ENCODE measurements at regions not wholly inside any gene's neighbourhood (a gene's known extent, or its start where the extent isn't known, plus 50 kb on each side); places are given as distances from the start of the nearest gene placed in this dataset.
"Not testable (repeated sequence)": the region's sequence is repeated elsewhere in the genome, so short reads cannot be mapped to it uniquely, and the experiment has no call there.

- DNase-seq (ENCODE audit: low read depth in 2 of 2): no peak
Observed at GRCh38 chr20:29296256-29297230, 1960.9 kb upstream of the DEFB115 start.

GRCh38 chr20:29297411-29298270, 1959.8 kb upstream of the DEFB115 start:
- DNase-seq (ENCODE audit: low read depth in 2 of 2): no peak

DNA sequence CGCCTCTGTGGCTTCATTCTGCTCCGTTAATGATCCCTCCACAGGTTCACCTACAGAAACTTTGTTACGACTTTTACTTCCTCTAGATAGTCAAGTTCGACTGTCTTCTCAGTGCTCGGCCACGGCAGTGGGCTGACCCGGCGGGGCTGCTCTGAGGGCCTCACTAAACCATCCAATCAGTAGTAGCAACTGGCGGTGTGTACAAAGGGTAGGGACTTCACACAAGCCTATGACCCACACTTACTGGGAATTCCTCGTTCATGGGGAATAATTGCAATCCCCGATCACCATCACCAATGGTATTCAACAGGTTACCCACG, 1959.2 kb upstream of the DEFB115 start:
- DNase-seq (ENCODE audit: low read depth in 2 of 2): no peak

- no peak for DNase-seq (ENCODE audit: low read depth in 2 of 2)
Observed at GRCh38 chr20:29298759-29299613, 1958.5 kb upstream of the DEFB115 start.

DNA sequence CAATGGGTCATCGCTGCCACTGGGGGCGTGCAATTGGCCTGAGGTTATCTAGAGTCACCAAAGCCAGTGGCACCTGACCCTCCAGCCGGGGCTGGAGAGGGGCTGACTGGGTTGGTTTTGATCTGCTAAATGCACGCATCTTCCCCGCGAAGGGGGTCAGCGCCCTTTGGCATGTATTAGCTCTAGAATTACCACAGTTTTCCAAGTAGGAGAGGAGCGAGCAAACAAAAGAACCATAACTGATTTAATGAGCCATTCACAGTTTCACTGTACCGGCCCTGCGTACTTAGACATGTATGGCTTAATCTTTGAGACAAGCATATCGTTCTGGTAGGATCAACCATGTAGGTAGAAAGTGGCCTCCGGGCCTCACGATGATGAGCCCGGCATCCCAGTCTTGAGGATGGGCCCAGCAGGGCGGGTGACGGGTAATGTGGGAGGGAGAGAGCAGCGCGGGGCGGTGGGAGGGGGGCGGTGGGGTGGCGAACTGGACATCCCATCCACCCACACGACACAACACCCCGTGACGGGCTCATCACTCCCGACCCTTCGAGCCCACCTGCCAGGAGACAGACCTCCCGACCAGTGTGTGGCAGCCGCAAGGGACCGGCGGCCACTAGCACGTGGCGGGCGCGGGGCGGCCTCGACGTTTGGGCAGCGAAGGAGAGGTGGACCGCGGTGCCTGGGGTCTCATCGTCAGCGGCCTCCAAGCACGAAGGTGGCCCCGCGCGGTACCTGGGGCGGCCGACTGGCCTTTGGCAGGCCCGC, 1957.5 kb upstream of the DEFB115 start:
- no peak for DNase-seq (ENCODE audit: low read depth in 2 of 2)

DNA sequence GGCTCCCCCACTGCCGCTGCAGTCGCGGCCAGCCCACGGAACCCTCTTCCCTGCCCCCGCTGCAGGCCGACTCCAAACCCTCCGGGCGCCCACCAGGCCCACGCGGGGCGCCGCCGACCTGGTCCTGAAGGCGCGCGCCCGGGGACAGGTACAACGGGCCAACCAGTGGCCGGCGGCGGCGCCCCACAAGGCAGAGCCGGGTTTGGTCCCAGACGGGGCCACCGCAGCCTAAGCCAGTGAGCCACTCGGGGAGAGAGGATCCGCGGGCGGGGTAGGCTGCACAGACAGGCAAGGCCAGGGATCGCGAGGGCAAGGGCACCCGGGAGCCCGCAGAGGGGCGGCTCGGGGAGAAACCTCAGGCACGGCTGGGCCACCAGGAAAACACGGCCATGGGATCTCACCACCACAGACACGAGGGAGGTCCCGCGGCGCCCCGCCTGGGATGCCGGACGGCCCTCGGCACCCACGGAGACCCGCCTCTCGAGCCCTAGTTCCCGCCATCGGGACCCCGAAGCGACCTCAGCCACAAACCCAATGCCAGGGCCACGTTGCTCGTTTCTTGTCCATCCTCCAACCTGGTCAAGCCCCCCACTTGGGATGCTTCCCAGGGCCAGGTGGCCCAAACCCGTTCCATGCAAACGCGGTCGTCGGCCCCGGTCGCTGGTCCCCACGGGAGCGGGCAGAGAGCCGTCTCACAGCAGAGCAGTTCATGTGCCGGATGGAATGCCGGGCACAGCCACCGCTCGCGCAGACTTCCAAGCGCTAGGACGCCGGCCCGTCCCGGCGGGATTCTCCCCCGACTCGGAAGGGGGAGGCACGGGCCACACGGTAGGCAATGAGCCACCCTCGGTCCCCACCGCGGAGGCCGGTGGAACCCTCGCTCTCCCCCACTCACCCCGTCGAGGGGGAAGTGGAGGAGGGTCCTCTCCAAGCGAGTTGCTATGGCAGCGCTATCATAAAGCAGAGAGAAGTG, 1956.6 kb upstream of the DEFB115 start:
- DNase-seq (ENCODE audit: low read depth in 2 of 2): no peak

DNA sequence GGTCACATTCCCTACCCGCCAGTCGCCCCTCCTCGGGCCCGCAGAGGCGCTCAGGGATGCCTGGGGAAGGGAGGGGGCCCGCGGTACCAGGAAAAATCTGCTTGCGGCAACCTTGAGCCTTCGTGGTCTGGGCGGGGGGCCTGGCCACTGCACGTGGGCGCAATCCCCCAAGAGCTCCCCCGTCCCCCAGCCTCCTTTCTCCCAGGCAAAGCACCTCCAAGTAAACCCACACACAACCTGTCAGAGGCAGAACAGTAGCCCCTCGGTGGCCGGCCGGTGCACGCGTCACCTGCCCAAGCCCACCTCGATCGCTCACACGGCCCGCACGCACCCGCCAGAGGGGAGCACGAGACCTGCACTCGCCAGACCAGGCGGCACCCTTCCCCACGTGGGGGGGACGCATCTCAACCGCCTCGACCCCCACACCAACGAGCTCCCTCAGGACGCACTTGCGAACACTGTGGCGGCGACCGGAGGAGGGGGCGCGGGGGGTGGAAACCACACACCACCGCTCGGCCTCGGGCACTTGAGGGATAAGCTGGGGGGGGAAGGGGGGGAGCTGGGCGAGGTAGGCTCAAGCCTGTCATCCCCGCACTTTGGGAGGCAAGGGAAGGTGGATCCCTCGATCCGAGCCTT, 1955.7 kb upstream of the DEFB115 start:
- DNase-seq (ENCODE audit: low read depth in 2 of 2): no peak

- DNase-seq (ENCODE audit: low read depth in 2 of 2): no peak
Observed at GRCh38 chr20:29302979-29303644, 1954.4 kb upstream of the DEFB115 start.

- no peak for DNase-seq (ENCODE audit: low read depth in 2 of 2)
Observed at GRCh38 chr20:29306390-29307072, 1950.9 kb upstream of the DEFB115 start.

- not testable (repeated sequence) for DNase-seq (ENCODE audit: low read depth in 2 of 2)
Observed at GRCh38 chr20:29307484-29307883, 1950.0 kb upstream of the DEFB115 start.

DNA sequence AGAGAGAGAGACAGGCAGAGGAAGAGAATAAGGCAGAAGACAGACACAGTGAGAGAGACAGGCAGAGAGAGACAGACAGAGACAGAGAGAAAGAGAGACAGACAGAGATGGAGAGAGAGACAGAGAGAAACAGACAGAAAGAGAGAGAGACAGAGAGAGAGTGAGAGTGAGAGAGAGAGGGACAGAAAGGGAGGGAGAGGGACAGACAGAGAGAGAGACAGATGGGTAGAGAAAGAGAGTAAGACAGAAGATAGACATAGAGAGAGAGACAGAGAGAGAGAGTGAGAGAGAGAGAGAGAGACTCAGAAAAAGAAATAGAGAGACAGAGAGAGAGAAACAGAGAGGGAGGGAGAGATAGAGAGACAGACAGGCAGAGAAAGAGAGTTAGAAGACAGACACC, 1948.5 kb upstream of the DEFB115 start:
- DNase-seq (ENCODE audit: low read depth in 2 of 2): not testable (repeated sequence)

DNA sequence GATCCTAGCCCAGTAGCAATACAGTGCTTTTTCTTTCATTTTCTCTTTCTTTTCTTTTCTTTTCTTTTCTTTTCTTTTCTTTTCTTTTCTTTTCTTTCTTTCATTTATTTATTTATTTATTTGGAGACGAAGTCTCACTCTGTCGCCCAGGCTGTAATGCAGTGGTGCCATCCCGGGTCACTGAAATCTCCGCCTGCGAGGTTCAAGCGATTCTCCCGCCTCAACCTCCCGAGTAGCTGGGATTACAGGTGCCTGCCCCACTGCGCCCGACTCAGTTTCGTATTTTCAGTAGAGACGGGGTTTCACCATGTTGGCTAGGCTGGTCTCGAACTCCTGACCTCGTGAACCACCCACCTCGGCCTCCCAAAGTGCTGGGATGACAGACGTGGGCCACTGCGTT, 1948.0 kb upstream of the DEFB115 start:
- not testable (repeated sequence) for DNase-seq (ENCODE audit: low read depth in 2 of 2)

DNA sequence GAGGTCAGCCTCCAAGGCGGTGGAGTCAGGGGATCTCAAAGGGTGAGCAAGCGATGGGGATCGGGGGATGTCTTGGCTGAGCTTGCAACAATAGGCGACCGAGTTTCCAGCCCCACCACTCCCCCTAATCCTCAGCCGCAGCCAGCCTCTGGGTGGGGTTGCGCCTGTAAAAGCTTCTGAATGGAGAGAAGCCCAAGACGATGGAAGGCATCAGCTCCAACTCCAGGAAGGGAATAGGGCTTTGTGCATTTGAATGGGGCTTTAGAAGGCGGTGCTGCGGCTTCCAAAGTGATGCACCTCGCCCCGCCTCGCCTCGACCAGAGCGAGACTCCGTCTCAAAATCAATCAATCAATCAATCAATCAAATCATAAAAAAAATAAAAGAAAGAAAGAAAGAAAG, 1946.4 kb upstream of the DEFB115 start:
- DNase-seq (ENCODE audit: low read depth in 2 of 2): not testable (repeated sequence)

DNA sequence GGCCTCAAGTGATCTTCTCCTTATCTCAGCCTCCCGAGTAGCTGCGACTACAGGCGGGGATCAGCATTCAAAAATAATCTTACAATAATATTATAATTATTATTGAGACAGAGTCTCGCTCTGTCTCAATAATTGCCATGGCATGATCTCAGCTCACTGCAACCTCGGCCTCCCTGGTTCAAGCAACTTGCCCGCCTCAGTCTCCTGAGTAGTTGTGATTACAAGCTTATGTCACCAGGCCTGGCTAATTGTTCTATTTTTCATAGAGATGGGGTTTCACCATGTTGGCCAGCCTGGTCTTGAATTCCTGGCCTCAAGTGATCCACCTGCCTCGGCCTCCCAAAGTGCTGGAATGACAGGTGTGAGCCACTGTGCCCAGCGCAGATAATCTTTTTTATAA, 1944.8 kb upstream of the DEFB115 start:
- not testable (repeated sequence) for DNase-seq (ENCODE audit: low read depth in 2 of 2)

DNA sequence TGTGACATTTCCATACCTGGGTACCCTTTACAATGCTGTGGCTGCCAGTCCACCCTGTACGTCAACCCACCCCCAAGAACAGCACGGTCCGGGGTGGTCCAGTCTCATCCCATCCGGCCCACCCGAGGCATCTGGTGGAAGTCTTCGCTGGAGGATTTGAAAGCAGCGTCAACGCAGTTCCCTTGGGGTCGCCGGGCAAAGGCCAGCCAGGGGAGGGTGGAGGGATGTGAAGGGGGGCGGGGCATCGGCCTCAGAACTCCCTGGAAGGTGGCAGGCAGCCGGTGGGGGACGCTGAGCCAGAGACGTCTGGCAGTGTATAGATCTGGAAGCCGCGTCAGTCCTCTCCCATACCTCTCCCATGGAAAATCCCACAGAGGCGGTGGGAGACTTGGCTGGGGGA, 1944.0 kb upstream of the DEFB115 start:
- DNase-seq (ENCODE audit: low read depth in 2 of 2): no peak

DNA sequence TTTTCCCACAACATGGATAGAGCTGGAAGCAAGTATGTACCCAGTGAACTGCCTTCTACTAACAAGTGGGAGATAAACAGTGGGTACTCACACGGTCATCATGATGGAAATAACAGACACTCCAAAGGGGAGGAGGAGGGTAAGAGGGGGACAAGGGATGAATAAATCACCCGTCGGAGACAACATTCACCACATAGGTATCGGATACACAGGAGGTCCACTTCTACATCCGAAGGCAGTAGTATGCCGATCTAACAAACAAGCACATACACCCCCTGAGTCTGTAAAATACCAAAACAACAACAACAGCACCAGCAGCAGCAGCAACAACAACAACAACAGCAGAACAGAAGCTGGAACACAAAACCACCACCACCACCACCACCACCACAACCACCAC, 1943.2 kb upstream of the DEFB115 start:
- DNase-seq (ENCODE audit: low read depth in 2 of 2): no peak

- no peak for DNase-seq (ENCODE audit: low read depth in 2 of 2)
Observed at GRCh38 chr20:29318871-29319461, 1938.5 kb upstream of the DEFB115 start.

DNA sequence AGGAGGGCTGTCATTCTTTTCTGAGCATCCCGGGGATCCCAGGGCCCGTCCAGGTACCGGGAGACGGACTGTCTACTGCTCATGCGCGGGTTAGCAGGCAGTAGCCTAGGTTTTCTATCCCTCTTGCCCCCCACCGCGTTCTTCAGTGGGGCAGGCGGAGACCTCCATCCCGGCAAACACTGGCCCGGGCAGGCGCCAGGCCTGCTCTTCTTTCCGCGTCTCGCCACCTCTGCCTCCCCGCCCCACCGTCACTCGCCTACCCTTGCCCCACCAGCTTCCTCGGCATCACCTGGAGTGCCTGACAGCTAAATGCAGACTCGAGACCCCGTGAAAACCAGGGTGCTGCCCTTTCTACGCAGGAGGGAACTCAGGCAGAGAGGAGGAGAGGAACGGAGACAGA, 1937.7 kb upstream of the DEFB115 start:
- no peak for DNase-seq (ENCODE audit: low read depth in 2 of 2)
